ENCODE measurements at regions not wholly inside any gene's neighbourhood (a gene's known extent, or its start where the extent isn't known, plus 50 kb on each side); places are given as distances from the start of the nearest gene placed in this dataset.

DNA sequence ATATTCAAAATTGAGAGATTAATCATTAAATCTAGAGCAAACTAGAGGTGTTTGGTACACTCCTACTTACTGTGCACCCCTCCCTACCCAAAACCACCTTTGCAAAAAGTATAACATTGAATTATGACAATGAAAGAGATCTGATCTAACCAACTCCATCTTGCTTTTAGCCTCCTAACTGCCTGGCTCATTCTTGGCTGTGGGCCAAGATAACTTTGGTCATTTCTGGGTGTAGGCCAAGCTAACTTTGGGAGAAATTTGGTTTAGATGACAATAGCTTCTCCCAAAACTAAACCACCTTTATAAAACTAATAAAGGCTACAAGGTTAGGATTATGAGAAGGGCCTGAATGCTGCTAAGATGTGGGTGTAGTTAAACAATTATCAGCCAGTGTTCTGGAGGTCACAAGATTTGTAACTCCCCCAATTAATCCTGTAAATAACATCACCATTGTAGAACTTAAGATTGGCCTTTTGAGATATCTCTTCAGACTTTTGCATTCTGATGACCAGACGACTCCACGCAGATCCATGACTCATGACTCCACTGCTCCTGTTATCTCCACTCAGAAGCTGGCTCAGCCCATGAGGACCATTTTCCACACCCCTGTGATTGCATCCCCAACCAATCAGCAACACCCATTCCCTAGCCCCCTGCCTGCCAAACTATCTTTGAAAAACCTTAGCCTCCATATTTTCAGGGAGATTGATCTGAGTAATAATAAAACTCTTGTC is 160.2 kb downstream of the FBXO15 start:
- TF ChIP-seq, protein P1, sequence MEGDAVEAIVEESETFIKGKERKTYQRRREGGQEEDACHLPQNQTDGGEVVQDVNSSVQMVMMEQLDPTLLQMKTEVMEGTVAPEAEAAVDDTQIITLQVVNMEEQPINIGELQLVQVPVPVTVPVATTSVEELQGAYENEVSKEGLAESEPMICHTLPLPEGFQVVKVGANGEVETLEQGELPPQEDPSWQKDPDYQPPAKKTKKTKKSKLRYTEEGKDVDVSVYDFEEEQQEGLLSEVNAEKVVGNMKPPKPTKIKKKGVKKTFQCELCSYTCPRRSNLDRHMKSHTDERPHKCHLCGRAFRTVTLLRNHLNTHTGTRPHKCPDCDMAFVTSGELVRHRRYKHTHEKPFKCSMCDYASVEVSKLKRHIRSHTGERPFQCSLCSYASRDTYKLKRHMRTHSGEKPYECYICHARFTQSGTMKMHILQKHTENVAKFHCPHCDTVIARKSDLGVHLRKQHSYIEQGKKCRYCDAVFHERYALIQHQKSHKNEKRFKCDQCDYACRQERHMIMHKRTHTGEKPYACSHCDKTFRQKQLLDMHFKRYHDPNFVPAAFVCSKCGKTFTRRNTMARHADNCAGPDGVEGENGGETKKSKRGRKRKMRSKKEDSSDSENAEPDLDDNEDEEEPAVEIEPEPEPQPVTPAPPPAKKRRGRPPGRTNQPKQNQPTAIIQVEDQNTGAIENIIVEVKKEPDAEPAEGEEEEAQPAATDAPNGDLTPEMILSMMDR (IDR thresholded peaks at IDR 0.05; ENCODE audit: poor library complexity), result no peak
- TF ChIP-seq EZH2phosphoT487 (IDR thresholded peaks at IDR 0.05; ENCODE audit: low read depth, severe bottlenecking, unreplicated experiment), result no peak

All from hepatocyte (in vitro differentiated cells).